ENCODE measurements at regions not wholly inside any gene's neighbourhood (a gene's known extent, or its start where the extent isn't known, plus 50 kb on each side); places are given as distances from the start of the nearest gene placed in this dataset.

DNA sequence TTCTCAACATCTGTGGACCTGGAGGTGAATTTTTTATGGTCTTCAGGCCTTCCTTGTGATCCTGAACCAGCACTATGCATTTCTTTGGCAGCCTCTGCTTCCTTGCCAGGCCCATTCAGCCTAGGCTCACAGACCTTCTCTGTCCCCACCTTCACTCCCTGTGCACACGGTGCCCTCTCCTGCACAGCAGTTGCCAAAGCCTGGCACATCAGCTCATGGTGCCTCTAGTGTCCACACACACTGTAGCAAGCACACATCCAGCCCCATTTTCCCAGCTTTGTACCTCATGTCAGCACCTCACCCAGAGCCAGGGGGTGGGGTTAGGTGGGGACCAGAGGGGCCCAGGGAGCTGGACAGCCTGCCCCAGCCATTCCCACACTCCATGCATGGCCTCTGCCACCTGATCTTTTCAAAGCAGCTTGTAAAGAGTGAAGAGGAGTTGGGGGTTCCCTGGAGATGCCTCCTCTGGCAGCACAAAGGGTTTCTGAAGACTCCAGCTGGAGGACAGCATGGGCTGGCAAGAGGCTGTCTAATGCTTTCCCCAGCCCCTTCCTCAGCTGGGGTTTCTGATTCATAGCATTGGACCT, 57.9 kb upstream of the TMEM72 start:
- WGBS (ENCODE audit: insufficient coverage), result no CpG with 5 or more reads among the region's 1 CpG
- Histone ChIP-seq H3K27me3 (ENCODE audit: control insufficient read depth in 2 of 2, insufficient read depth in 2 of 2, low read length in 2 of 2) (no peaks in the 10 kb centered on the region), H4K20me1 (ENCODE audit: insufficient read depth, low read length) (no peaks in the 10 kb centered on the region), H3K36me3 (replicated peaks in 1 of 2; ENCODE audit: control insufficient read depth in 1 of 2, insufficient read depth in 2 of 2, low read length in 2 of 2) (no peaks in the 10 kb centered on the region), H3K4me2 (replicated peaks; ENCODE audit: extremely low read depth, low read length, poor library complexity, severe bottlenecking) (no peak overlapping the region), H2AFZ (ENCODE audit: insufficient read depth, low read depth, low read length, poor library complexity, severe bottlenecking) (no peak overlapping the region), H3K4me3 (replicated peaks in 1 of 3; ENCODE audit: low read depth in 2 of 3, low read length in 3 of 3) (no peak overlapping the region), H3K79me2 (ENCODE audit: insufficient read depth, low read length) (no peaks in the 10 kb centered on the region), H3K4me1 (ENCODE audit: control insufficient read depth in 1 of 2, insufficient read depth in 2 of 2, low read length in 2 of 2) (no peaks in the 10 kb centered on the region), H3K9me3 (replicated peaks in 1 of 2; ENCODE audit: control insufficient read depth in 1 of 2, insufficient read depth in 1 of 2, low read length in 2 of 2) (no peaks in the 10 kb centered on the region), H3K27ac (ENCODE audit: low read depth in 1 of 2, low read length in 2 of 2) (no peak overlapping the region), H3K9ac (ENCODE audit: insufficient read depth, low read length, poor library complexity, severe bottlenecking) (no peak overlapping the region)
- Mint-ChIP-seq H3K4me3 (no peak overlapping the region), H3K27me3 (ENCODE audit: low read depth in 3 of 3) (peaks cover 3% of the 10 kb centered on the region in 3 donors), H3K4me1 (no peaks in the 10 kb centered on the region), H3K27ac (peak overlapping the region in 1 of 7 donors; percentile 54), H3K36me3 (no peaks in the 10 kb centered on the region), H3K9me3 (peaks cover 0 to 3% (median 2%) of the 10 kb centered on the region in 7 donors)
- no peak for DNase-seq
- TF ChIP-seq, protein P1, sequence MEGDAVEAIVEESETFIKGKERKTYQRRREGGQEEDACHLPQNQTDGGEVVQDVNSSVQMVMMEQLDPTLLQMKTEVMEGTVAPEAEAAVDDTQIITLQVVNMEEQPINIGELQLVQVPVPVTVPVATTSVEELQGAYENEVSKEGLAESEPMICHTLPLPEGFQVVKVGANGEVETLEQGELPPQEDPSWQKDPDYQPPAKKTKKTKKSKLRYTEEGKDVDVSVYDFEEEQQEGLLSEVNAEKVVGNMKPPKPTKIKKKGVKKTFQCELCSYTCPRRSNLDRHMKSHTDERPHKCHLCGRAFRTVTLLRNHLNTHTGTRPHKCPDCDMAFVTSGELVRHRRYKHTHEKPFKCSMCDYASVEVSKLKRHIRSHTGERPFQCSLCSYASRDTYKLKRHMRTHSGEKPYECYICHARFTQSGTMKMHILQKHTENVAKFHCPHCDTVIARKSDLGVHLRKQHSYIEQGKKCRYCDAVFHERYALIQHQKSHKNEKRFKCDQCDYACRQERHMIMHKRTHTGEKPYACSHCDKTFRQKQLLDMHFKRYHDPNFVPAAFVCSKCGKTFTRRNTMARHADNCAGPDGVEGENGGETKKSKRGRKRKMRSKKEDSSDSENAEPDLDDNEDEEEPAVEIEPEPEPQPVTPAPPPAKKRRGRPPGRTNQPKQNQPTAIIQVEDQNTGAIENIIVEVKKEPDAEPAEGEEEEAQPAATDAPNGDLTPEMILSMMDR (IDR thresholded peaks at IDR 0.05), result no peak
- intact Hi-C loops (cut with micrococcal nuclease), result loop anchor here in 1 of 2 donors (10.0 kb wide), 1 partner anchor 468 kb away; the partner anchor contains the start of gene CXCL12

DNA sequence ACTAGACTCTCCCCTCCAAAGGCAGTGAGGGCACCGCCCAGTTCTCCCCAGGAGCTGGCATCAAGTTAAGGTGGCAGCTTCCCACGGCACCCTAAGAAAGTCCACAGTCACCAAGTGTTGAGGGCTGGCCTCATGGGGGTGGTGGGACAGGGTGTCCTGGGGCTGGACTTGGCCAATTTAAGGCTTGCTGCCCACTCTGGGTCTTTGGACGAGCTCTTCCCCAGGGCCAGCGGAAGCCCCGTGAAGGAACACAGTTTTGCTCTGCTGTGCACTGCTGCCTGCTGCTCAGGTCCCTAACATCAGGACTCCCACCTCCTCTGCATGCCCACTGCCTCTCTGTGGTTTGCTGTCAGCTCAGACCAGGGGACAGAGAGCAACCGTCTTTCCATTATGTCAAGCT, 57.3 kb upstream of the TMEM72 start:
- no peak for DNase-seq
- Mint-ChIP-seq H3K9me3 (peaks cover 0 to 3% (median 0%) of the 10 kb centered on the region in 7 donors), H3K4me1 (no peaks in the 10 kb centered on the region), H3K27me3 (ENCODE audit: low read depth in 3 of 3) (peaks cover 3% of the 10 kb centered on the region in 3 donors), H3K27ac (peak overlapping the region in 1 of 7 donors; percentile 3), H3K4me3 (no peak overlapping the region), H3K36me3 (no peaks in the 10 kb centered on the region)
- Histone ChIP-seq H3K9ac (ENCODE audit: insufficient read depth, low read length, poor library complexity, severe bottlenecking) (no peak overlapping the region), H3K4me2 (replicated peaks; ENCODE audit: extremely low read depth, low read length, poor library complexity, severe bottlenecking) (no peak overlapping the region), H3K27me3 (ENCODE audit: control insufficient read depth in 2 of 2, insufficient read depth in 2 of 2, low read length in 2 of 2) (no peaks in the 10 kb centered on the region), H3K4me3 (replicated peaks in 1 of 3; ENCODE audit: low read depth in 2 of 3, low read length in 3 of 3) (no peak overlapping the region), H4K20me1 (ENCODE audit: insufficient read depth, low read length) (no peaks in the 10 kb centered on the region), H3K79me2 (ENCODE audit: insufficient read depth, low read length) (no peaks in the 10 kb centered on the region), H3K4me1 (ENCODE audit: control insufficient read depth in 1 of 2, insufficient read depth in 2 of 2, low read length in 2 of 2) (no peaks in the 10 kb centered on the region), H3K27ac (ENCODE audit: low read depth in 1 of 2, low read length in 2 of 2) (no peak overlapping the region), H2AFZ (ENCODE audit: insufficient read depth, low read depth, low read length, poor library complexity, severe bottlenecking) (no peak overlapping the region), H3K36me3 (replicated peaks in 1 of 2; ENCODE audit: control insufficient read depth in 1 of 2, insufficient read depth in 2 of 2, low read length in 2 of 2) (no peaks in the 10 kb centered on the region), H3K9me3 (replicated peaks in 1 of 2; ENCODE audit: control insufficient read depth in 1 of 2, insufficient read depth in 1 of 2, low read length in 2 of 2) (no peaks in the 10 kb centered on the region)
- 89% methylated on average over 5 of the region's 6 CpGs for WGBS (ENCODE audit: insufficient coverage)
- TF ChIP-seq, protein P1 (IDR thresholded peaks at IDR 0.05), result no peak
- intact Hi-C loops (cut with micrococcal nuclease), result loop anchor here in 1 of 2 donors (10.0 kb wide), 1 partner anchor 469 kb away; the partner anchor contains the start of gene CXCL12

Data from CD14-positive monocyte (primary cell).